ENCODE measurements at regions not wholly inside any gene's neighbourhood (a gene's known extent, or its start where the extent isn't known, plus 50 kb on each side); places are given as distances from the start of the nearest gene placed in this dataset.

DNA sequence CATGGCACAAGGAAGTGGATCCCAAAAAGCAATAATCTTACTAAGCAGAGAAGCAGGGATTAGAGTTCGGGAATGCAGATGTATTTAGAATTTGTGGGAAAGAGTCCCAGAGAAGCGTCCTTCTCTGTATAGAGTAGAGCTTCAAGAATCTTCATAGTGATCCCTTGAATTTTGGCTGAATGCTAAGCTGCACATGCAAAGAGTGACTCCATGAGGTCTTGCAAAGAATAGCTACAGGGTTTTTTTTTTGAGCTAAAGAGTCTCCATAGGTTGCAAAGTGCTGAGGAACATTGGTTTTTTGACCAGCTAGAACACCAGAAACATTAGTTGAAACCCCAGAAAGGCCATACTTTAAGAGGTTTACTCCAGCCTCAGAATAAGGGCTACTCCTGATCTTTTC lies 206.7 kb downstream of the CTH start (continued):
- no peak for TF ChIP-seq ZNF251 (CRISPR knock-in tag; IDR thresholded peaks at IDR 0.05)
- TF ChIP-seq FOXK2 (IDR thresholded peaks at IDR 0.05) = no peak
- TF ChIP-seq MATR3 (CRISPR knock-in tag; IDR thresholded peaks at IDR 0.05) = no peak

DNA sequence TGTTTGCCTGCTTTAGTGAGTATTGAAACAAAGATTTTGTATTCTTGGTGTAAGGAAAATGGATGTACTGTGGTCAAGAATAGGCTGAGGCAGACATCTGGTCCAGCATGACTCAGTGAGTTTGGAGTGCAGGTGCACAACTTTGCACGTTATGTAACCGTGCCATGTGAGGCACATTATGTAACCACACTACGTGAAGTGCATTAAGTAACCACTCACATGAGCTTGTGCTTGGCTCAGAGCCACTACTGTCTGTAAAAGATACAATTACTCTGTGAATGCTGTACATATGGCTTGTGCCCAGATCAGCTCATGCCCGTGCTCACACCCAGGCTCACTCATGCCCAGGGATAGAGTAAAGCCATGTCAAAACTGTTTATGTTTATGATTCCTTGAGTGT lies 216.8 kb downstream of the CTH start:
- Histone ChIP-seq H3K36me3 (replicated peaks in 1 of 2; ENCODE audit: control insufficient read depth in 1 of 2, insufficient read depth in 2 of 2, low read length in 2 of 2) (no peaks in the 10 kb centered on the region), H4K20me1 (ENCODE audit: insufficient read depth, low read length) (no peaks in the 10 kb centered on the region), H2AFZ (ENCODE audit: low read length) (no peak overlapping the region), H3K4me2 (ENCODE audit: low read depth, low read length) (no peak overlapping the region), H3K9me3 (ENCODE audit: low read length) (no peaks in the 10 kb centered on the region), H3K79me2 (ENCODE audit: insufficient read depth, low read length) (no peaks in the 10 kb centered on the region), H3K4me1 (ENCODE audit: insufficient read depth, low read length) (no peaks in the 10 kb centered on the region), H3K27me3 (ENCODE audit: control insufficient read depth in 1 of 2, insufficient read depth in 2 of 2, low read length in 2 of 2) (no peaks in the 10 kb centered on the region), H3K27ac (ENCODE audit: extremely low read length, insufficient read depth, low read length) (no peak overlapping the region), H3K9ac (ENCODE audit: insufficient read depth, low read depth, low read length) (no peak overlapping the region), H3K4me3 (replicated peaks in 1 of 3; ENCODE audit: insufficient read depth in 1 of 3, low read depth in 2 of 3, low read length in 3 of 3) (no peak overlapping the region)
- 13% methylated on average over 4 of the region's 4 CpGs for WGBS (ENCODE audit: low lambda C conversion rate)
- BruUV-seq (replicated peaks) = no TSS peak
- POLR2A ChIA-PET = no interaction called here
- FAIRE-seq (no peak), ATAC-seq (no peak), DNase-seq (ENCODE audit: low spot score) (no peak)
- intact Hi-C loops (cut with micrococcal nuclease; ENCODE audit: unreplicated experiment) = no loop called here
- TF ChIP-seq, protein P1, sequence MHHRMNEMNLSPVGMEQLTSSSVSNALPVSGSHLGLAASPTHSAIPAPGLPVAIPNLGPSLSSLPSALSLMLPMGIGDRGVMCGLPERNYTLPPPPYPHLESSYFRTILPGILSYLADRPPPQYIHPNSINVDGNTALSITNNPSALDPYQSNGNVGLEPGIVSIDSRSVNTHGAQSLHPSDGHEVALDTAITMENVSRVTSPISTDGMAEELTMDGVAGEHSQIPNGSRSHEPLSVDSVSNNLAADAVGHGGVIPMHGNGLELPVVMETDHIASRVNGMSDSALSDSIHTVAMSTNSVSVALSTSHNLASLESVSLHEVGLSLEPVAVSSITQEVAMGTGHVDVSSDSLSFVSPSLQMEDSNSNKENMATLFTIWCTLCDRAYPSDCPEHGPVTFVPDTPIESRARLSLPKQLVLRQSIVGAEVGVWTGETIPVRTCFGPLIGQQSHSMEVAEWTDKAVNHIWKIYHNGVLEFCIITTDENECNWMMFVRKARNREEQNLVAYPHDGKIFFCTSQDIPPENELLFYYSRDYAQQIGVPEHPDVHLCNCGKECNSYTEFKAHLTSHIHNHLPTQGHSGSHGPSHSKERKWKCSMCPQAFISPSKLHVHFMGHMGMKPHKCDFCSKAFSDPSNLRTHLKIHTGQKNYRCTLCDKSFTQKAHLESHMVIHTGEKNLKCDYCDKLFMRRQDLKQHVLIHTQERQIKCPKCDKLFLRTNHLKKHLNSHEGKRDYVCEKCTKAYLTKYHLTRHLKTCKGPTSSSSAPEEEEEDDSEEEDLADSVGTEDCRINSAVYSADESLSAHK (CRISPR knock-in tag; IDR thresholded peaks at IDR 0.05; ENCODE audit: borderline replicate concordance) = no peak
- TF ChIP-seq NCOA2 (CRISPR knock-in tag; IDR thresholded peaks at IDR 0.05) (no peak), RORA (CRISPR knock-in tag; IDR thresholded peaks at IDR 0.05) (no peak), YY1 (IDR thresholded peaks at IDR 0.05; ENCODE audit: insufficient read depth, insufficient replicate concordance, low read depth, low read length) (no peak), ARHGAP35 (CRISPR knock-in tag; IDR thresholded peaks at IDR 0.05; ENCODE audit: borderline replicate concordance) (no peak), ARNT (IDR thresholded peaks at IDR 0.05) (no peak), ARNT2 (CRISPR knock-in tag; IDR thresholded peaks at IDR 0.05; ENCODE audit: low read depth) (no peak), SMAD9 (CRISPR knock-in tag; IDR thresholded peaks at IDR 0.05) (no peak), ZNF737 (CRISPR knock-in tag; IDR thresholded peaks at IDR 0.05; ENCODE audit: borderline replicate concordance) (no peak), SYNCRIP (IDR thresholded peaks at IDR 0.05; ENCODE audit: insufficient read depth, low read depth, low read length) (no peak), PLRG1 (conservative IDR thresholded peaks at IDR 0.05) (no peak)
- TF ChIP-seq, protein P2, sequence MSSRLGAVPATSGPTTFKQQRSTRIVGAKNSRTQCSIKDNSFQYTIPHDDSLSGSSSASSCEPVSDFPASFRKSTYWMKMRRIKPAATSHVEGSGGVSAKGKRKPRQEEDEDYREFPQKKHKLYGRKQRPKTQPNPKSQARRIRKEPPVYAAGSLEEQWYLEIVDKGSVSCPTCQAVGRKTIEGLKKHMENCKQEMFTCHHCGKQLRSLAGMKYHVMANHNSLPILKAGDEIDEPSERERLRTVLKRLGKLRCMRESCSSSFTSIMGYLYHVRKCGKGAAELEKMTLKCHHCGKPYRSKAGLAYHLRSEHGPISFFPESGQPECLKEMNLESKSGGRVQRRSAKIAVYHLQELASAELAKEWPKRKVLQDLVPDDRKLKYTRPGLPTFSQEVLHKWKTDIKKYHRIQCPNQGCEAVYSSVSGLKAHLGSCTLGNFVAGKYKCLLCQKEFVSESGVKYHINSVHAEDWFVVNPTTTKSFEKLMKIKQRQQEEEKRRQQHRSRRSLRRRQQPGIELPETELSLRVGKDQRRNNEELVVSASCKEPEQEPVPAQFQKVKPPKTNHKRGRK (CRISPR knock-in tag; IDR thresholded peaks at IDR 0.05) = no peak
- TF ChIP-seq, protein P3, sequence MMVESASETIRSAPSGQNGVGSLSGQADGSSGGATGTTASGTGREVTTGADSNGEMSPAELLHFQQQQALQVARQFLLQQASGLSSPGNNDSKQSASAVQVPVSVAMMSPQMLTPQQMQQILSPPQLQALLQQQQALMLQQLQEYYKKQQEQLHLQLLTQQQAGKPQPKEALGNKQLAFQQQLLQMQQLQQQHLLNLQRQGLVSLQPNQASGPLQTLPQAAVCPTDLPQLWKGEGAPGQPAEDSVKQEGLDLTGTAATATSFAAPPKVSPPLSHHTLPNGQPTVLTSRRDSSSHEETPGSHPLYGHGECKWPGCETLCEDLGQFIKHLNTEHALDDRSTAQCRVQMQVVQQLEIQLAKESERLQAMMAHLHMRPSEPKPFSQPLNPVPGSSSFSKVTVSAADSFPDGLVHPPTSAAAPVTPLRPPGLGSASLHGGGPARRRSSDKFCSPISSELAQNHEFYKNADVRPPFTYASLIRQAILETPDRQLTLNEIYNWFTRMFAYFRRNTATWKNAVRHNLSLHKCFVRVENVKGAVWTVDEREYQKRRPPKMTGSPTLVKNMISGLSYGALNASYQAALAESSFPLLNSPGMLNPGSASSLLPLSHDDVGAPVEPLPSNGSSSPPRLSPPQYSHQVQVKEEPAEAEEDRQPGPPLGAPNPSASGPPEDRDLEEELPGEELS (CRISPR knock-in tag; IDR thresholded peaks at IDR 0.05) = no peak
- TF ChIP-seq, protein P4, sequence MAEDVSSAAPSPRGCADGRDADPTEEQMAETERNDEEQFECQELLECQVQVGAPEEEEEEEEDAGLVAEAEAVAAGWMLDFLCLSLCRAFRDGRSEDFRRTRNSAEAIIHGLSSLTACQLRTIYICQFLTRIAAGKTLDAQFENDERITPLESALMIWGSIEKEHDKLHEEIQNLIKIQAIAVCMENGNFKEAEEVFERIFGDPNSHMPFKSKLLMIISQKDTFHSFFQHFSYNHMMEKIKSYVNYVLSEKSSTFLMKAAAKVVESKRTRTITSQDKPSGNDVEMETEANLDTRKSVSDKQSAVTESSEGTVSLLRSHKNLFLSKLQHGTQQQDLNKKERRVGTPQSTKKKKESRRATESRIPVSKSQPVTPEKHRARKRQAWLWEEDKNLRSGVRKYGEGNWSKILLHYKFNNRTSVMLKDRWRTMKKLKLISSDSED (CRISPR knock-in tag; IDR thresholded peaks at IDR 0.05) = no peak
- in situ Hi-C loops (cut with HindIII; ENCODE audit: extremely low pct_ligation_motif_present, low pct_unique_long_range_greater_than_20kb) = no loop called here
- CTCF ChIA-PET (ENCODE audit: low intra/inter-chr PET ratio, low total read pairs) = no interaction called here
